SJSA1 (cell line): ENCODE measurements at regions not wholly inside any gene's neighbourhood (a gene's known extent, or its start where the extent isn't known, plus 50 kb on each side); places are given as distances from the start of the nearest gene placed in this dataset.

Source experiments
- DNase-seq, 2 experiments: peaks; one replicate each; pipeline ENCODE4 v3.0.0-alpha.2; 2015 to 2020; ENCODE audit warnings: low spot score in 2 of 2, low read depth in 1 of 2
- H3K27ac ChIP-seq: fragments of 250-450 bp; sonication (Bioruptor Pico); 2 replicates; pipeline ENCODE4 v1.5.1; 2020; ENCODE audit warnings: mild to moderate bottlenecking, moderate library complexity
- H3K27me3 ChIP-seq: fragments of 250-450 bp; sonication (Bioruptor Pico); replicated peaks from 2 replicates; pipeline ENCODE4 v1.5.1; 2020; ENCODE audit warnings: mild to moderate bottlenecking, moderate library complexity
- H3K36me3 ChIP-seq: fragments of 250-450 bp; sonication (Bioruptor Pico); 2 replicates; pipeline ENCODE4 v1.5.1; 2020; ENCODE audit warnings: mild to moderate bottlenecking
- H3K4me1 ChIP-seq: fragments of 250-450 bp; sonication (Bioruptor Pico); replicated peaks from 2 replicates; pipeline ENCODE4 v1.6.1; 2021; ENCODE audit warnings: mild to moderate bottlenecking
- H3K4me3 ChIP-seq: fragments of 250-450 bp; sonication (Bioruptor Pico); 2 replicates; pipeline ENCODE4 v1.5.1; 2020; ENCODE audit warnings: mild to moderate bottlenecking
- H3K9me3 ChIP-seq: fragments of 250-450 bp; sonication (Bioruptor Pico); replicated peaks from 2 replicates; pipeline ENCODE4 v1.5.1; 2020; ENCODE audit warnings: mild to moderate bottlenecking

DNA sequence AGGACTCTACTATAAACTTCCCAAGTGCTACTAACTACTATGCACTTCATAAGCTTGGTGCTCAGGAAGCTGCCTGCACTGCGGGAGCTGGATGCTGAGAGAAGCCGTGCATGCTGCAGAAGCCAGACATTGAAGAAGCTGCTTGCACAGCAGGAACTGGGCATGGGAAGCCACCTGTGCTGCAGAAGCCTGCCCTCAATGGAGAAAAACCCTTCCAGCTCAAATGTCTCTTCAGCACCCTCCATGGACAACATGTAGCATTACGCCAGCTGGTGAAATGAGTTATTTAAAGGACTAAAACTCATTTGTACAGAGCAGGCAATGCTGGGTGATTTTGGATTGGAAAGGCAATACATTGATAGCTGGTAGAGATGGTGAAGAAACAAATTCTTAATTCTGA lies 247.2 kb downstream of the KIF4B start:
- DNase-seq, result no peak
- no peaks in the 10 kb centered on the region for H3K4me1 ChIP-seq

DNA sequence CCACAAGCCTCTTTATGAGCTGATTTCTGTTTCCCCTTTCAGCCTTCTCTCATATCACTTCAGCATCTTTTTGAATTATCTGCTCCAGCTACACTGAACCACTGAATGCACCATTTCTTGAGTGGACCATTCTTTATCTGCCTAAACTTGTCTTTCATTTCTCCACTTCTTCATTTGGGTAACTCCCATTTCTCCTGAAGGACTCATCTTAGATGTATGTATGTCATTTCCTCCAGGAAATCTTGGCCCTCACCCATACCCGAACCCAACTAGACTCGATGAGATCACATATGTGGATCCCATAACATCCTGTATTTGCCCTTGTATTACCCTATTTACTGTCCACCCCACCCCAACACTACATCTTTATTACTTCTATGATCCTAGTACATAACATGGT lies 249.8 kb downstream of the KIF4B start:
- no peak overlapping the region for H3K27ac ChIP-seq
- H3K4me3 ChIP-seq, result no peak overlapping the region
- H3K27me3 ChIP-seq, result no peaks in the 10 kb centered on the region
- DNase-seq, result no peak
- no peaks in the 10 kb centered on the region for H3K4me1 ChIP-seq
- H3K36me3 ChIP-seq, result no peaks in the 10 kb centered on the region
- H3K9me3 ChIP-seq, result no peaks in the 10 kb centered on the region

More for the DNA sequence above, 247.2 kb downstream of the KIF4B start:
- H3K27me3 ChIP-seq, result no peaks in the 10 kb centered on the region
- no peaks in the 10 kb centered on the region for H3K36me3 ChIP-seq
- H3K27ac ChIP-seq, result no peak overlapping the region
- no peak overlapping the region for H3K4me3 ChIP-seq
- no peaks in the 10 kb centered on the region for H3K9me3 ChIP-seq

DNA sequence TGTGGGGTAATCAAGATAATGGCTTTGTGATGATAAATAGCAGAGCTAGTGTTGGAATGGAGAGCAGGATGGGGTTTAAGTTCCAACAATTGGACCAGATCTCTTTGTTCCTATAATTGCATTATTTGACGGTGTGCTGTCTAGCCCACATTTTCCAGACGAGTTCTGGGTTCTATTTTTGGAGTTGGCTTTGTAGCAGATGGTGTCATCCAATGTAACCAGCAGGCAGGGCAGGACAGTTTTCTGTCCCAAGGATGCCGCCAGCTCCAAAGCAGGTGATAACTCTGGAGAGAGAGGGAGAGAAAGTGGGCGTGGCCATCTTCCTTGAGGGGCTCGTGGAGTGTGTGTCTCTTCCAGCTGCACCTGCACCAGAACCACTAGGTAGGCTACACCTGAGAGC lies 251.3 kb downstream of the KIF4B start:
- Histone ChIP-seq H3K4me1 (no peaks in the 10 kb centered on the region), H3K4me3 (no peak overlapping the region), H3K27ac (no peak overlapping the region), H3K36me3 (no peaks in the 10 kb centered on the region), H3K9me3 (no peaks in the 10 kb centered on the region), H3K27me3 (no peaks in the 10 kb centered on the region)
- no peak for DNase-seq

DNA sequence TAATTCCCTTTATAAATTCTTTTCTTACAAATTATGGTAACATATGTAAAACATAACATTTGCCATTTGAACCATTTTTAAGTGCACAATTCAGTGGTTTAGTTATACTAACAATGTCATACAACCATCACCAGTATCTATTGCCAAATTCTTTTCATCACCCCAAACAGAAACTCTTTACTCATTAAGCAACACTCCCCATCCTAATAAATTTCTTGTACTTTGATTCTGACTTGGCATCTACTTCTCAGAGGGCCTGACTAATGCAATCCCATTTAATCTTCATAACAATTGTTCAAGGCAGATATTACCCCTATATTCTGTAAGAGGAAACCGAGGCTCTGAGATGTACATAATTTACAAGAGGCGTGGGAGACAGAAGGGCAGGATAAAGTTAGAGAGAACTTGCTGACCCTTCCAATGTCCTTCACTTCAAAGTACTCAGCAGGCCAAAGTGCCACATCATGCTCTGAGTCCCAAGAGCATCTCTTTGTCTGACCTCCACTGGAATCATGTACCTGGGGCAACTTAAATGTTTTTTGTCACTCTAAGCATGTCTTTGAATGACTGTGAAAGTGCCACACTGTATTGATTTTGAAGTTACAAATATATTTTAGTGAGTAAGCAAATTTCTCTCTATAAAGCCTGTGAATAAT lies 255.3 kb downstream of the KIF4B start:
- H3K27ac ChIP-seq, result no peak overlapping the region
- H3K36me3 ChIP-seq, result no peaks in the 10 kb centered on the region
- DNase-seq, result no peak
- H3K9me3 ChIP-seq, result peaks cover 5% of the 10 kb centered on the region; the same call in 1 of the 2 replicates
- H3K4me3 ChIP-seq, result no peak overlapping the region
- no peaks in the 10 kb centered on the region for H3K4me1 ChIP-seq
- no peaks in the 10 kb centered on the region for H3K27me3 ChIP-seq

DNA sequence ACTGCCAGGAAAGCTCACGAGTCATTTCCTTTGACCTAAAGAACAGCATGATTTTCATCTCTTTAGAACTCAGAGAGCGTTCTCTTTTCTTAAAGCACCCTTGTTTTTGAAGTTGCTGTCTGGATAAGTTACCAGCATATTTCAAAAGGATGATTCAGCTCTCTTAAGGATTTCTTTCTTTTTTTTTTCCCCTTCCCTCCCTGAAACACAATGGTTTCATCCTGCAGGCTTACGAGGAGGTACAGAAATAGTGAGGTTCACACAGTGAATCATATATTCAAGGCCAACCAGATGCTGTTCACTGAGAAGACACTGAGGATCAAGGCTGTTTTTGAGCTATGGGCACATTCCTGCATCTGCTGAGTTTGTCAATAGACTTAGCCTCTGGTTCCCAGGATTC lies 257.2 kb downstream of the KIF4B start:
- Histone ChIP-seq H3K27me3 (no peaks in the 10 kb centered on the region), H3K4me3 (no peak overlapping the region), H3K27ac (no peak overlapping the region), H3K36me3 (no peaks in the 10 kb centered on the region), H3K9me3 (peaks cover 5% of the 10 kb centered on the region; the same call in 1 of the 2 replicates), H3K4me1 (no peaks in the 10 kb centered on the region)
- no peak for DNase-seq

DNA sequence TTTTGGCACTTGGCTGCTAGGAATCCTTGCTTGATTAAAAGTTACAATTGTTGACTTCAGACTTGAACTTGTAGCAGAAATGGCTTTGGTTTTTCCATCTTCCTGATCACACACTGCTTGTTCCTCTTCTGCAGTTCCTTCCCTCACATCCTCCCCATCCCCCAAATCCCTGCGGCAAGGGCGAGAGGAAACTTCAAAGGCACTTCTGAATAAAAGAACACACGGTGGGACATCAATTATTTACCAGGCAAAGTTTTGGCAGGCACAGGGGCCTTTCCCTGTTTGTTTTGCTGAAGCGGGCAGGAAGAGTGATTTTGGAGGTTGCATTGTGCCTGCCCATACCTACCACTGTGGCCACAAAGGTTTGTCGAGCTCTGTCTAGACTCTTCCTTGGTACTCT lies 260.9 kb downstream of the KIF4B start:
- no peak overlapping the region for H3K27ac ChIP-seq
- no peak for DNase-seq
- no peaks in the 10 kb centered on the region for H3K4me1 ChIP-seq
- peaks cover 5% of the 10 kb centered on the region; the same call in 1 of the 2 replicates for H3K9me3 ChIP-seq
- H3K27me3 ChIP-seq, result no peaks in the 10 kb centered on the region
- no peak overlapping the region for H3K4me3 ChIP-seq
- no peaks in the 10 kb centered on the region for H3K36me3 ChIP-seq

DNA sequence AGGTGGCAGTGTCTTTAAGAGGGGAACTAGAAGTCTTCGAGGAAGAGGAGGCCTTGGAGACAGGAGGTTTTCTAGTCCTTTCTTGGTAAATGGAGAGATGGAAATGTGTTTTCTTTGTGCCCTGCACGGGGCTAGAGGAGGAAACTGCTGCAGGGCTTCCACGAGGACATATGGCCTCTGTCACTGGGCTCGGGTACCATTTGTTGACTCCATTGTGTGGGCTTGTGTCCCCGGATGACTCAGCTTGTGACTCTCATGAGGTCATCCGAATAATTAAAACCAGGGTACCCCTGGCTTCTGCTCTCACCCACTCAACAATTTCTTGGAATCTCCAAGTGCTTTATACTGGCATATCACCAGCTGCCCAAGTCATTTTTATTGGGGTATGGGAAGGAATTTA lies 261.7 kb downstream of the KIF4B start:
- Histone ChIP-seq H3K9me3 (peaks cover 5% of the 10 kb centered on the region; the same call in 1 of the 2 replicates), H3K36me3 (no peaks in the 10 kb centered on the region), H3K4me3 (no peak overlapping the region), H3K27ac (no peak overlapping the region), H3K4me1 (no peaks in the 10 kb centered on the region), H3K27me3 (no peaks in the 10 kb centered on the region)
- no peak for DNase-seq

DNA sequence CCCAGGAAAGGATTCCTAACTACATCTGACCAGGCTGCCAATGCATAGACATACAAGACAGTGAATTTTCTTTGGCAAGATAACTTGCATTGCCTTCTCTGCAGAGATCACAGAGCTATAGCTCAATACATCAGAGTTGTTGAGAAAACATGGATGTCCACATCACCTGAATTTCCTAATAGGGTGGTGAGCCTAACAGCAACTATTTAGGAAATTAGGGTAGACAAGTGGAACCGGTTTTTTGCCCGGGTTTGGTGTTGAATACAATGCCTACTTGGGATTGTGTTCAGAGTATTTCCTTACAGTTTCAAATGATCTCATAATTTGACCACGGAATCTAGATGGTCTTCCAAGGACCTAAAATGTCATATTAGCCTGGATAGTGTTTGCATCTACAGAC lies 262.7 kb downstream of the KIF4B start:
- peaks cover 5% of the 10 kb centered on the region; the same call in 1 of the 2 replicates for H3K9me3 ChIP-seq
- no peak for DNase-seq
- H3K36me3 ChIP-seq, result no peaks in the 10 kb centered on the region
- H3K4me1 ChIP-seq, result no peaks in the 10 kb centered on the region
- H3K27me3 ChIP-seq, result no peaks in the 10 kb centered on the region
- no peak overlapping the region for H3K4me3 ChIP-seq
- no peak overlapping the region for H3K27ac ChIP-seq

DNA sequence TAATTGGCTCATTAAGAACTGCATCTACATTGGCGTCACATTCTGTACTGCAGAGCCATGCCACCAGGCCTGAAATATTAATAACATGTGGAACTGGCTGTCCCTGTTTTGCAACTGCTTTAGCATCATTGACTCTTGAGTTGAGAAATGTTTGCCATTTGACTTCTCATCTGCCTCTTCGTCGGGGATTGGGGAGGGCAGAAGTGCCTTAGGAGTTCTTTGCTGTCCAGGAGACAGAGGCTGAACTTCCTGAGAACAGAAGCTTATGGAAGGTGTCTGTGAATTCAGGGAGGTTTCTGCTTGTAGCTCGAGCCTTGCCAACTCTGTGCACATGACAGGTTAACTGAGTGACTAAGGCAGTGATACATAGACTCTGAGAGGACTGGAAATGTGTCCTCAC lies 265.0 kb downstream of the KIF4B start:
- no peak overlapping the region for H3K4me3 ChIP-seq
- no peak overlapping the region for H3K27ac ChIP-seq
- no peaks in the 10 kb centered on the region for H3K27me3 ChIP-seq
- H3K4me1 ChIP-seq, result no peaks in the 10 kb centered on the region
- no peak for DNase-seq
- 0 out of 2 replicates have a peak, but pooled peaks cover 3% of the 10 kb centered on the region for H3K9me3 ChIP-seq
- no peaks in the 10 kb centered on the region for H3K36me3 ChIP-seq

DNA sequence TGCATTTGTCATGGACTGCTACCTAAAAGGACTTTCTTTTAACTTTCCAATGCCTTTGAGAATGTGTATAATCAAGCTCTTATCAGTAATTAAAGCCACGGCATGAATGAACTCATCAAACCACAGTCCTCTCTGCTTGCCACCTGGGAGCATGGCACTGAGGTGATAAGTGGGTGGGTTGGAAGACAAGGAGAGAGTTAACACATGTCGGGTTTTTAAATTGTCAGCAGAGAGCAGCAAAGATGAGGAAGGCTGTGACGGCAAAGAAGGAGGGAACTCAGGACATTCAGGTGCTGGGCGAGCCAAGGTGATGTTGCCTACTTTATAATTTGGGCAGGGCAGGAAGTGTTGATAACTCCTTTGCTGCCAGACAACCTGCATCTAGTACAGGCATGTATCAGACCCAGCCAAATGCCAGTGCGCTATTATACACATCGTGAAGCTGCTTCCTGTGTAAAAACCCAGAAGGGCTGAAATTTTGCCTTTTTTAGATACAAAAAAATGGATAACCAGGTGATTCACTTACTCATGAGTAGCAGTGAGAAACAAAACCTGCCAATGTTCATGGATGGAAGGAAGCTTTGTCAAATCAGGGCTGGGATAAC lies 269.1 kb downstream of the KIF4B start:
- Histone ChIP-seq H3K27me3 (no peaks in the 10 kb centered on the region), H3K4me1 (no peaks in the 10 kb centered on the region), H3K4me3 (no peak overlapping the region), H3K9me3 (0 out of 2 replicates have a peak, but pooled peaks cover 3% of the 10 kb centered on the region), H3K27ac (no peak overlapping the region), H3K36me3 (no peaks in the 10 kb centered on the region)
- DNase-seq, result no peak

DNA sequence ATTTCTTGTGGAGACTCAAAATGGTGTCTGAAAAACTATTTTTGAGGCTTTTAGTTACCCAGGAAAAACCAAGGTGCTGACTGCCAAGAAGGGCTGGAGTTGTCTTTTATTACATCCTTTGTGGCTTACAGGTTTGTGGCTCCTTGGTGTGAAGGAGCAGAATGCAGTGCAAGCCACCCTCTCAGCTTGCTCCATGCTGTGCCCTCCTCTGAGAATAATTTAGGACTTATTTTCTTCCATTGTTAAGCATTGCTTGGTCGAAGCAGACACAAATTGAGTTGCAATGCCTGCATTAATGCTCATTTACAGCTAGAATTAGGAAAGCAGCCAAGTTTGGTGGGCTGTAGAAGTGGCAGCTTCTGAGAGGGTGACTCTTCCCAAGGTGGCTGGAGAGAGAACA lies 272.2 kb downstream of the KIF4B start:
- Histone ChIP-seq H3K4me3 (no peak overlapping the region), H3K9me3 (0 out of 2 replicates have a peak, but pooled peaks cover 2% of the 10 kb centered on the region), H3K27ac (no peak overlapping the region), H3K36me3 (no peaks in the 10 kb centered on the region), H3K27me3 (no peaks in the 10 kb centered on the region), H3K4me1 (no peaks in the 10 kb centered on the region)
- DNase-seq, result no peak

DNA sequence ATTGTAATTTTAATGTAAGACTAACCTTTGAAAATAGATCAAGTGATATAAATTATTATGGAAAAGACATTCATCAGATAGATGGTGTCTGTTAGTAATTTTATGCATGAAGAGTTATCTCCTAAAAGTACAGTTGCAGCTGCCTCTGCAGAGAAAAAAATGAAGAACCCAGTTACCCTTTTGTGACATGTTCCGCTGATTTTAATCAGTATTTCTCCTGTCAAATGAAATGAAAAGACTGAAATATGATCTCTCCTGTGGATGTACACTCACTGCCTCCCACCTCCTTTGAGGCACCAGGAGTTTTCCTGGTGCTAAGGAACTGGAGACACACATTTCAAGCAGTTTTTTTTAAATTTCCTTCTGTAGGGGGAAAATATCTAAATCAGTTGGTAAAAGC lies 277.4 kb downstream of the KIF4B start:
- Histone ChIP-seq H3K27ac (no peak overlapping the region), H3K27me3 (no peaks in the 10 kb centered on the region), H3K36me3 (no peaks in the 10 kb centered on the region), H3K4me3 (no peak overlapping the region), H3K9me3 (0 out of 2 replicates have a peak, but pooled peaks cover 4% of the 10 kb centered on the region), H3K4me1 (no peaks in the 10 kb centered on the region)
- no peak for DNase-seq

DNA sequence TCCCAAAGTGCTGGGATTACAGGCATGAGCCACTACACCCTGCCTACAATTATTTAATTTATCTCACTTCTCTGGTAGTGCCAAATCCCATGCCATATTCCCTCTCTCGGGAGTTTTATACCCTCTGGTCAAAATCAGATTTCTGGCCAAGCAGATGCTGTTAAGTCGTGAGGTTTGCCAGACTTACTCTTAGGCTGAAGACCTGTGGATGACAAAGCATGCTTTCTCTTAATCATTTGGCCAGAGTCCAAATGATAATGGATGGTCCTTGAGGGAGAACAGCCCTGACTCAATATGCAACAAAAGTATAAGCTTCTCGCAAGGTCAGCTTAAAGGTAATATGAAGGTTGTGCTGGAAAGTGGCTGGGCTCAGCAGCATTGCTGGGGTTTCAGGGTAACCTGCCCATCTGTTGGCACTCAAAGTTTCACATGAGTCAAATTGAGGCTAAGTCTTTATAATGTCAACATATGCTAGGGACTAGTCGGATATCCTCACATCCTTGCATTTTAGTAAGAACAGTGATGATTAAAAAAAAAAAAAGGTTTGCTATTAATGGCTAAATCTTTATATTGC lies 280.1 kb downstream of the KIF4B start:
- Histone ChIP-seq H3K4me1 (no peaks in the 10 kb centered on the region), H3K36me3 (no peaks in the 10 kb centered on the region), H3K9me3 (peaks cover 10% of the 10 kb centered on the region; the same call in 1 of the 2 replicates), H3K27ac (no peak overlapping the region), H3K4me3 (no peak overlapping the region), H3K27me3 (no peaks in the 10 kb centered on the region)
- DNase-seq, result no peak

DNA sequence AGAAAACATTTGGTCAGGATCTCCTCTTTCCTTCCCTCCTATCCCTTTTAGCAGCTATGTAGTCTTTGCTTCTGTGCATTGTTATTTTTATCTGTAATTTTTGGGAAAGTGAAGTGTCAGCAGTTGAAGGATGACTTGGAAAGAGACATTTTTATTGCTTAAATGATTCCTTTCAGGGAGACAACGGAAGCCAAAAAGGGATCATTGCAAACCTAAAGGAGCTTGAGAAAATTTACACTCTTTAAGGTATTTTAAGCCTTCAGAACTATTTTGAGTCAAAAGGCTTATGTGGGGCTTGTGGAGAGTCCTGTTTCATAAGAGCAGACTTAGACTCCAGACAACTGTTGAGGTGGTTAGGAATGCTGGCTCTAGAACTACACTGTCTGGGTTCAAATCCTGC lies 281.6 kb downstream of the KIF4B start:
- no peak overlapping the region for H3K4me3 ChIP-seq
- H3K4me1 ChIP-seq, result no peaks in the 10 kb centered on the region
- DNase-seq, result no peak
- peaks cover 8% of the 10 kb centered on the region; the same call in 1 of the 2 replicates for H3K9me3 ChIP-seq
- H3K27ac ChIP-seq, result no peak overlapping the region
- no peaks in the 10 kb centered on the region for H3K36me3 ChIP-seq
- no peaks in the 10 kb centered on the region for H3K27me3 ChIP-seq
